GM18499 (cell line): ENCODE measurements at regions not wholly inside any gene's neighbourhood (a gene's known extent, or its start where the extent isn't known, plus 50 kb on each side); places are given as distances from the start of the nearest gene placed in this dataset.

Experiments used
- ATAC-seq: cut with Tn5 transposase; IDR thresholded peaks from one replicate; pipeline ENCODE4 v1.9.1; 2021; ENCODE audit warnings: moderate number of reproducible peaks; ENCODE audit not compliant: insufficient read depth, unreplicated experiment

DNA sequence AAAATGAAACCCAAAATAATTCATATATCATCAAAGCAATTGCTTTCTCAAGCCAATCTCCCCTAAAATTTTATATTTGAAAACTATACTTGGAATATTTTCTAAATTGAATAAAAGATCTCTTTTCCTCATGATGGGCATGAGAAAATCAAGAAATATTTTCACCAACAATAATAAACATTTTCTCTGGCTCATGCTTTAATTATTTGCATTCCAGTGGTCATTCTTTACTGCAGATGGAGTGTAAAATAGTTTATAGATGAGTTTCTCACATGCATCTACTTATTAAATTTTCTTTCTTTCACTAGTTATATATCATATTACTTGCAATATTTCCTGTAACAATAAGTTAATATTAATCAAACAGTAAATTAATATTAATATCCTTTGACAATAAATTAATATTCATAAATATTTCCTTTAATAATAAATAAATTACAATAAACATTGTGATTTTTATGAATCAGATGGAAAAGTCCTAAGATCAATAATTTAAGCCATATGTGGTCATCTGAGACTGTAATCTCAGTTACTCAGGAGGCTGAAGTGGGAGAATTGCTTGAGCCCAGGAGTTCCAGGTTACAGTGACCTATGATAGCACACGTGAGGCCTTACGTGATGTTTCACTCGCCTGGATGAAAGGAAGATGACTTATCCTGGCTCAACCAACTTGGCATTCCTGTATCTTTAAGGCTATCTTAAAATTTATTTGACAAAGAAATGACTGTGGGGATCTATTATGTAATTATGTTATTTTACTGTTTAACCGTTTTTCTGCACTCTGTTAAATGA is 958.8 kb downstream of the ZPLD1 start:
- no peak for ATAC-seq

DNA sequence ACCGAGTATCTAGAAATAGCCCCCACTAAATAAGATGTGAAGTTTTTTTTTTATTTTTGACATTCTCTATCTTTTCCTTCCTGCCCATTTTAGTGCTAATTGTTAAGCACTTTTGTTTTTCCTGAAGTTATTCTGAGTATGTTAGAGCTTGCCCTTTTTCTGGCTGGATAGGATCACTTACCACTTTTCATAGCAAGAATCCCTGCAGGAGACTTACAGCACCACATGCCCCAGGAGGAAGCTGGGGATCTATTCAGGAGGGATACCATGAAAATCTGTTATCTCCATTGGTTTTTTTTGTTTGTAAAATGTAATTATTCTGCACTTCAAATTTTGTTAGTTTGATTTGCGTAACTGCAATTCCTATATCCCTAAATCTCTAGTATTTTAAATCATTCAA is 968.4 kb downstream of the ZPLD1 start:
- no peak for ATAC-seq

DNA sequence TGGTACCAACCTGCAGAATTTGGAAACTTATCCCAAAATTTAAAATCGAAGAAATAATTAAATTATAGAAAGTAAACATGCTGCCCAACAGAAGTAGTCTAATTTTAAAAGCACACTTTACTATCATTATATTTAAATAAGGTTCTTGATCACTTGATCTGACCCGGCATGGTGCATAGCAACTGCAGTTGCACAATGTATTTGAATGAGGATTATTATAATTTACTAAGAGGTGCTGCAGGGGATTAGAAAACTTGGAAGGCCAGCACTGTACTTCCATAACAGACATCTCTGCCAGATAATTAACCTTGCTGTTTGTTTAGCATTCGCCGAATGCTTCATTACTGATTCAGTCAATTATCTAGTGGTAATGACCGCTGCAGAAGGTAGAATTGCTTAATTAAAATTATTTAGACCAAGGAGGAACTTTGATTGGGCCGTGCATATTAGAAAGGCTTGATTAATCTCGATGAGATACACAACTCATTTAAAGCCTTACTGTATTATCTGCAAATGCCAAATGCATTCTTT is 971.6 kb downstream of the ZPLD1 start:
- no peak for ATAC-seq

GRCh38 chr3:103410231-103410630 is 975.4 kb downstream of the ZPLD1 start:
- ATAC-seq, result no peak

DNA sequence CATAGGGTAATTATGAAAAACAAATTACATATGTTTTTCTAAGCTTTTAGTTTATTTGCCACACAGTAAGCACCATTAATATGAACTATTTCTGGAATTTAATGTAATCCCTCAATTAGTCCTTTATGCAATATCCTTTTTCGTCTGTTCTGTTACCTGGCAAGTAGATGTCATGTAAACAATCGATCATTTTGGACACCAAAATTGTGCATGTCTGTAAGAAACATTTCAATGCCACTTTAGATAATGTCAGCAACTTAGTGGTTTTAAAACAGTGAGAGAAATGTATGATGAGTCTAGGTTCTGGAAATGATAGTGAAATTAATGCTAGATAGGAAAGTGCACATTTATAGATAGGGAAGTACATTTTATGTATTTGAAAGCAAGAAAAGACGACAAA is 986.6 kb downstream of the ZPLD1 start:
- ATAC-seq, result no peak

DNA sequence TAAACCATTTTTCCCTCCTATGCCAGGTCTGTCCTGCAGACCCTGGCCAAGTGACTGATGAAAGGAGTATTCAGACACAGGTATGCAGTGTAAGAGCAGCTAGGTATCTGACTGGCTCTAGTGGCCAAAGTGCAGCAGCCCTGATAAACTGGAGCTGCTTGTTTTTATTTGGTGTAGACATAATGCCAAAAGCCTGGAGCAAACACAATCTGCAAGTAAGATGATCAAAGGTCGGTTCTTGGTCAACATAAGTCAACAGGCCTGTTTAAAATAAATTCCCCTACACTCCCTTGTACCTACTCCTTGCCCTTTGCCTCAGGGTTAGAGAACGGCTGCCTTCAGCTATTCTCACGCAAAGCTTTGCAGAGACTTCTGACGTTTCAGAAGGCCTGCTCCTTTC is 1003.1 kb downstream of the ZPLD1 start:
- ATAC-seq, result no peak

DNA sequence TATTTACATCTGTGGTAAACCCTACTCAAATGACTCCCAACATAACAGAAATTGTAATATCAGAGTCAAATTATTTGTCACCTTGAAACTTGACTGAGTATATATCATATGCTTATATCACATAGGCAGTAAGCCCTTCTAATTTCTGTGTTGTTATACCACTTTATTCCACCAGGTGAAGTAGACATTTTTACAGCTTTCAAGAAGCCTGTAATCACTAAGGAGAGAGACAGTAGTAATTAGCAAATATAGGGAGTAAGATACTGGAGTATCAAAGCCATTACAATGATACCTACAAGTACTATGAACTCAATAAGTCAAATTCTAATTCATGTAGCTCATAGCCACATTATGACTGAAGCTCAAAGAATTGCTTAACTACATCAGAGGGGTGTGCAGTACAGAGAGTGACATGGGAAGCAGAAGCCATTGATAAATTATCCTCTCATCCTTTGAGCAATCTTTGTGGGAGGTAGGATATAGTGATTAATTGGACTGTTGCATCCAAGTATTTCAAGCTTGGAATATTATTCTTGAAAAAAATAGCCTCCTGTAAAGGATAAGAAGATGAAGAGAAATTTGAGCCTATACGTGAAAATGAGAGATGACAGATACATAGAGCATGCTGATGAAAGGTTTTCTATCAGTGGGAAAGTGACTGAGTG is 1005.9 kb downstream of the ZPLD1 start:
- ATAC-seq, result peak; percentile 74

DNA sequence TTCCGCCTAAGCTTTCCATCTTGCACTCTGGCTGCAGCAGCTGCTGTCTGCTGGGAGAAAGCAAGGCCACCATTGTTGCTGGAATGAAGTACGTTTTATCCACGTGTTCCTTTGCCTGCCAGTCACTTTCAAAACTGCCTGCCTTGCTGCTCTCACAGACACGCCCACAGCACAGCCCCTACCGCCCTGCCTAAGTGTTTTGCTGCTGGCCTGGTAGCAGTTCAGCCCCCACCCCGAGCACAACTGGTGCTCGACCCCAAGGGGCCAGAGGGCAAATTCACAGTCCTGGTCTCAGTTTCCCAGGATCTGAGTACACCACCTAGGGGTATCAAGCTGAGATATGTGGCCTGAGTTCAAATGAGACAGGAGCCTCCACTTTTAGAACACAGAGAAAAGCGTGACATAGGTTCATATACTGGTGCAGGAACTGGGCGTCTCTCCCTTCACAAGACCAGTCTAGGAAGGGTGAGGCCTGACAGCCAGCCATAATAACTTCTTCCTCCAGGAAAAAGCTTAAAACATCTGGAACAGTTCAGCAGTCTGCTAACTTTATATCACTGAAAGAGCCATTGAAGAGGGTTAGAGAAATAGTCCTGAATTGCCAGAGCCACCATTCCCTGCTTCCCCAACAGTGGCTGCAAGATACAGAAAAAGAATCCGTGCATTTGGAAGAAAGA is 1012.3 kb downstream of the ZPLD1 start:
- no peak for ATAC-seq

GRCh38 chr3:103453152-103453551 is 1018.3 kb downstream of the ZPLD1 start:
- no peak for ATAC-seq

DNA sequence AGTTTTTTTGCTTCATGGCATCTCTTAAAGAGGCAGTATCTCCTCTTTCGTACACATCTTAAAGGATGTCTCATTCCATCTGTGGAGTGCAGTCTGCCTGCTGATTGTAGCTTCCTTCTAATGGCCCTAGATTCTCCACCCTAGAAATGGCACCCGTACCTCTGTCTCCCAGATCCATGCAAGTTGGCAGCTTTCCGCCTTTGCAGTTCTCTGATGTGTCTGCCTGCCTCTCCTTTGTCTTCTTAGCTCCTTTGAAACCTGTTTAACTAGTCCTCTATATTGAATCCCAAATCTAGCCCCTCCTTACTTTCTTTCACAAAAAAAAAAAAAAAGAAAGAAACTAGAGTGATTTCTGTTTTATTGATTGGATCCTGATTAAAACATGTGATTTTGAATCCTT is 1025.0 kb downstream of the ZPLD1 start:
- ATAC-seq, result no peak

GRCh38 chr3:103470498-103470897 is 1035.7 kb downstream of the ZPLD1 start:
- no peak for ATAC-seq

DNA sequence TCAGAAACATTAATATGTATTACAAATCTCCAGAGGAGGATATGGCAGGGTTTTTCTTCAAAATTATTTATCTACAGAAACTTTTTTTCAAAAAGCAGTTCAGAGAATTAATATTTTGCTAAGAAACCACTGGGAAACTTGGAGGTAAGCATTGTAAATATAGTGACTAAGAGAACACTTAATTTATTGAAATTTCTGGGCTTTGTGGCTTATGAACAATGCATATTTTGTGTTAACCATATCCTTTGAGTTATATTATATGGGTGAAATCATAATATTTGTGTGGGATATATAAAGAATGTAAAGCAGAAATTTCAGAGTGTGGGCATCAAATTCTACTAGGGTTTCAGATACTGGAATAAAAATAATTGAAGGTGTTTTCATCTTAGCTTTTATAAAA is 1059.2 kb downstream of the ZPLD1 start:
- no peak for ATAC-seq

DNA sequence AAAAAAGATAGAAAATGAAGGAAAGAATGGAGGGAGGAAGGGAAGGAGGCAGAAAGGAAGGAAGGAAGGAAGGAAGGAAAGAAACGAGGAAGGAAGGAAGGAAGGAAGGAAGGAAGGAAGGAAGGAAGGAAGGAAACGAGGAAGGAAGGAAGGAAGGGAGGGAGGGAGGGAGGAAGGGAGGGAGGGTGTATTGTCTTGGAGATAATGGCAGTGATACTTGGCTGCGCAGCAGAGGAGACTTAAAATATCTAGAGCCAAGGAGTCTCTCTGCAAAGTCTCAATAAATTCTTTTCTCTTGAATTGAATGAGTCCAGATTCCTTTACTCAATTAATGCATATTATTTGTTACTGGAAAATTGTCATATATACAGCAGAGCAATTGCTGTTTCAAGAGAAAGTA is 1059.7 kb downstream of the ZPLD1 start:
- no peak for ATAC-seq

GRCh38 chr3:103495186-103495585 is 1060.4 kb downstream of the ZPLD1 start:
- no peak for ATAC-seq

DNA sequence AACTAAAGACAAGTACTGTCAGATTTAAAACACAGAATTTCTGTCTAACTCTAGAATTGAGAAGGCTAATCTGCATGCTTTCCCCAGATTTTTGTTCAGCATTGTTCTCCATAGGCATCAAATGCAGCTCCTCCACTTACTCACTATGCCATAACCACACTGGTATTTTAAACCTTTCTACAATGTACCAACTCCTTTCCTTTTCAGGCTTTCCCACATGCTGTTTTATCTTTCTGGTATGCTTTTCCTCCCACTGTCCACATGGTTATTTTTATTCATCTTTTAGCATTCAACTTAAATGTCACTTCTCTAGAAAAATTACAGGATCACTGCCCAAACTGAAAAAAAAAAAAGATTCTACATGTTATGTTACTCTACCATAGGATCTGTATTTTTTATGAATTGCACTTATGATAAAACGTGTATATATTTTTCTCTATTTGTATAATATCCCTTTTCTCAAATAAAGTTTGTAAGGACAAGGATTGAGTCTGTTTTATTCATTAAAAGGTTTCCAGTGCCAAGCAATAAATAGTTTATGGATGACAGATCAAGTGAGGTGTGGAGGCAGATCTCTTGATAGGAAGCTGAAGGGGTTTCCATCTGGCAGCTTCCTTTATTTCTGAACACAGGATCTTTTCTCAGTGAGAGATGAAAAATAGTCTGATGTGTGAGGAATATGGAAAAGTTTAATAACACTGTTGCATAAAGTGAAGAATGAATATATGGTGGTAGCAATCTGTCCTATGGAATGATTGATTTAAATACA is 1064.5 kb downstream of the ZPLD1 start:
- ATAC-seq, result no peak

- ATAC-seq, result no peak
Observed at GRCh38 chr3:103499967-103500366, 1065.2 kb downstream of the ZPLD1 start.

DNA sequence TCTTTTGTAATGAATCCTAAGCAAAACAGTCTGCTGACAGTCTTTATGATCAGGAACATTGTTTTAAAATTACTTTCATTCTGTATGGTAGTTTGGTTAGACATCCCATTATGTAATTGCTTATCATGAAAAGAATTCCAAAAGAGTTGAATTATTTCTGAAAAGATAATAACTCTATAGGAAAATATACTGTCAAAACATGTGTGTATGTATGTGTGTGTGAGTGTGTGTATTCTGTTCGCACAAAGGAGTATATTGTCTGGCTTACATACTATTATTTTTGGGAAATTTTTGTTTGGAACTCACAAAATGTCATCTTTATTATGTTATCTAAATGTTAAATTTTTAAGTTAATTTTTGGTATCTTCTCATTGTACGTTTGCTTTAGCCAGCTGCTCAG is 1075.9 kb downstream of the ZPLD1 start:
- no peak for ATAC-seq

- ATAC-seq, result no peak
Observed at GRCh38 chr3:103511891-103512290, 1077.1 kb downstream of the ZPLD1 start.

DNA sequence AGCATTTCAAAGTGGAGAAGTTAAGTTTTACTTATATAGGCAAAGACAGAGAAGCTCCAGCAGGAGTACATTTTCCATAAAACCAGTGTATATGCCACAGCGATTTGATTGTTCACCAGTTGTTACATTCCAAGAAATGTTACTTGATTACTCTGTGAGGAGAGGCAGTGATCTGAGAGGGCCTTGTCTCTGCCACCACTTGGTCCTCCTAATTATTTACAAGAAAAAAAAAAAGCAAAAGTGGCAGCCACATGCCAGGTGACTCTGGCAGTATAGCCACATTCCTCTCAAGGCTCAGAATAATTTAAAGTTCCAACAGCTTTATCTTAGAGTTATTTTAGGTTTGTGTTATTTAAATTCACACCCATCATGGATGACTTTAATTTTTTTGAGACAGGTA is 1077.8 kb downstream of the ZPLD1 start:
- no peak for ATAC-seq

- no peak for ATAC-seq
Observed at GRCh38 chr3:103513003-103513402, 1078.2 kb downstream of the ZPLD1 start.
